ENCODE measurements at regions not wholly inside any gene's neighbourhood (a gene's known extent, or its start where the extent isn't known, plus 50 kb on each side); places are given as distances from the start of the nearest gene placed in this dataset.

DNA sequence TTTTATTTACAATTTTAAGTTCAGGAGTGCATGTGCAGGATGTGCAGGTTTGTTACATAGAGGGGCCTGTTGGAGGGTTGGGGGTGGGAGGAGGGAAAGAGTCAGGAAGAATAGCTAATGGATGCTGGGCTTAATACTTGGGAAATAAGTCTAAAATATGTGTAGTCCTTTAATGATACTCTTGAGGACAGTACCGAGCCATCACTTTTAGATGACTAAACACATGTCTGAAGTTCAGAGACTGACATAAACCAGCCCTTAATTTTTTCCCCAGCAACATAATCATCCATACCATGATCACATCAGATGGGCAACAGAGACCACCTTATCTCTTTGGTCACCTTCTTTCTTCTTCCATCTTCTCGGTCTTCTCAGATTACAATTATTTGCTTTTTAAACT, 189.1 kb upstream of the COL3A1 start:
- TF ChIP-seq, protein P1, sequence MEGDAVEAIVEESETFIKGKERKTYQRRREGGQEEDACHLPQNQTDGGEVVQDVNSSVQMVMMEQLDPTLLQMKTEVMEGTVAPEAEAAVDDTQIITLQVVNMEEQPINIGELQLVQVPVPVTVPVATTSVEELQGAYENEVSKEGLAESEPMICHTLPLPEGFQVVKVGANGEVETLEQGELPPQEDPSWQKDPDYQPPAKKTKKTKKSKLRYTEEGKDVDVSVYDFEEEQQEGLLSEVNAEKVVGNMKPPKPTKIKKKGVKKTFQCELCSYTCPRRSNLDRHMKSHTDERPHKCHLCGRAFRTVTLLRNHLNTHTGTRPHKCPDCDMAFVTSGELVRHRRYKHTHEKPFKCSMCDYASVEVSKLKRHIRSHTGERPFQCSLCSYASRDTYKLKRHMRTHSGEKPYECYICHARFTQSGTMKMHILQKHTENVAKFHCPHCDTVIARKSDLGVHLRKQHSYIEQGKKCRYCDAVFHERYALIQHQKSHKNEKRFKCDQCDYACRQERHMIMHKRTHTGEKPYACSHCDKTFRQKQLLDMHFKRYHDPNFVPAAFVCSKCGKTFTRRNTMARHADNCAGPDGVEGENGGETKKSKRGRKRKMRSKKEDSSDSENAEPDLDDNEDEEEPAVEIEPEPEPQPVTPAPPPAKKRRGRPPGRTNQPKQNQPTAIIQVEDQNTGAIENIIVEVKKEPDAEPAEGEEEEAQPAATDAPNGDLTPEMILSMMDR (IDR thresholded peaks at IDR 0.05): no peak
- no peak for TF ChIP-seq POLR2A (IDR thresholded peaks at IDR 0.05)
- TF ChIP-seq POLR2AphosphoS5 (IDR thresholded peaks at IDR 0.05): no peak

All from prostate gland (tissue), 2 donors.